Upper lobe of left lung (tissue), 6 donors: ENCODE measurements at regions not wholly inside any gene's neighbourhood (a gene's known extent, or its start where the extent isn't known, plus 50 kb on each side); places are given as distances from the start of the nearest gene placed in this dataset.

Experiments used
- ATAC-seq, 2 donors: fragments of 200-7000 bp; cut with Tn5 transposase; one replicate each; pipeline ENCODE4 v1.9.1; 2022; ENCODE audit warnings: mild to moderate bottlenecking in 2 of 2, moderate library complexity in 2 of 2; ENCODE audit not compliant: low FRiP score in 2 of 2
- DNase-seq, 2 donors: peaks; one replicate each; pipeline ENCODE4 v3.0.0-alpha.2; 2019 to 2020
- H3K27ac ChIP-seq, 4 donors: fragments of 200-600 bp; sonication (generic); one replicate each; pipeline ENCODE4 v1.5.1; 2016 to 2019
- H3K27me3 ChIP-seq, 4 donors: fragments of 200-600 bp; sonication (generic); one replicate each; pipeline ENCODE4 v1.5.1; 2017 to 2019
- H3K36me3 ChIP-seq, 4 donors: fragments of 200-600 bp; sonication (generic); one replicate each; pipeline ENCODE4 v1.5.1; 2016 to 2019
- H3K4me1 ChIP-seq, 4 donors: fragments of 200-600 bp; sonication (generic); one replicate each; pipeline ENCODE4 v1.5.1; 2018 to 2019
- H3K4me3 ChIP-seq, 4 donors: fragments of 200-600 bp; sonication (generic); one replicate each; pipeline ENCODE4 v1.5.1; 2017 to 2019; ENCODE audit warnings: mild to moderate bottlenecking in 2 of 4, moderate library complexity in 1 of 4
- H3K9me3 ChIP-seq, 4 donors: fragments of 200-600 bp; sonication (generic); one replicate each; pipeline ENCODE4 v1.5.1; 2018 to 2019
- EP300 ChIP-seq, 4 donors: sonication (generic); formaldehyde crosslinking; IDR thresholded peaks; one replicate each; pipeline ENCODE4 v1.5.1; 2017; ENCODE audit warnings: antibody characterized with exemption in 4 of 4, control low read depth in 2 of 4
- POLR2A ChIP-seq, 4 donors: fragments of 450-650 bp; IDR thresholded peaks; one replicate each; pipeline ENCODE4 v1.5.1; 2016 to 2017; ENCODE audit warnings: antibody characterized with exemption in 4 of 4, mild to moderate bottlenecking in 2 of 4
- POLR2AphosphoS5 ChIP-seq, 2 donors: sonication (generic); formaldehyde crosslinking; IDR thresholded peaks; one replicate each; pipeline ENCODE4 v1.5.1; 2017; ENCODE audit warnings: antibody characterized with exemption in 2 of 2
- whole genome bisulfite sequencing, 2 donors: methylation state at CpG; one replicate each; pipeline ENCODE4 v1.1.5; 2017 to 2018; 5-methylcytosine and 5-hydroxymethylcytosine counted together
- TF ChIP-seq, protein P1 (sequence below), 6 experiments: fragments of 450-650 bp in 4 of 6; fragments of 200-600 bp in 2 of 6; sonication (generic) in 2 of 6; IDR thresholded peaks; one replicate each; pipeline ENCODE4 v1.5.1; 2016 to 2019; ENCODE audit warnings: antibody characterized with exemption in 6 of 6
- donor health status: DM: no; HTN: no; CAD: no; lungs with moderate emphysema.
- donor health status: DM: no; HTN: yes; CAD: no; lungs with severe emphysema.

DNA sequence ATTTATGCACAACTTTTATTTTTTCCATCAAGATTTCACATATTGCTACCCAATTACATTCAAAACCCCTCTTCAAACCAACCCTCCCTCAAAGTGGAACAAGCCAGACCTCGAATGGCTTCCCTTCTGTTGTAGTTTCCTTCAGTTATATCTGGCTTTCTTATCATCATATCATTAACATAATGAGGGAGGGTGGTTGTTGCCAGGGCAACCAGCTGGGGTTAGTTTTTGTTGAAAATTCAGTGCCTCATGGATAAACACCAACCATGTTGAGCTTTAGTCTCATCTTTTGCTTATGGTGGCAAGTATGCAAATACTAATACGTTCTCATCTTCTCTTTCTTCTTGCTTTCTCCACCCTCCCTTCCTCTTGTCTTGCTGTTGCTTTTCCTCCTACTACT, 359.7 kb downstream of the CDH11 start:
- no peaks in the 10 kb centered on the region for H3K36me3 ChIP-seq
- TF ChIP-seq EP300 (IDR thresholded peaks at IDR 0.05) (no peak), POLR2A (IDR thresholded peaks at IDR 0.05) (no peak), POLR2AphosphoS5 (IDR thresholded peaks at IDR 0.05) (no peak)
- TF ChIP-seq, protein P1, sequence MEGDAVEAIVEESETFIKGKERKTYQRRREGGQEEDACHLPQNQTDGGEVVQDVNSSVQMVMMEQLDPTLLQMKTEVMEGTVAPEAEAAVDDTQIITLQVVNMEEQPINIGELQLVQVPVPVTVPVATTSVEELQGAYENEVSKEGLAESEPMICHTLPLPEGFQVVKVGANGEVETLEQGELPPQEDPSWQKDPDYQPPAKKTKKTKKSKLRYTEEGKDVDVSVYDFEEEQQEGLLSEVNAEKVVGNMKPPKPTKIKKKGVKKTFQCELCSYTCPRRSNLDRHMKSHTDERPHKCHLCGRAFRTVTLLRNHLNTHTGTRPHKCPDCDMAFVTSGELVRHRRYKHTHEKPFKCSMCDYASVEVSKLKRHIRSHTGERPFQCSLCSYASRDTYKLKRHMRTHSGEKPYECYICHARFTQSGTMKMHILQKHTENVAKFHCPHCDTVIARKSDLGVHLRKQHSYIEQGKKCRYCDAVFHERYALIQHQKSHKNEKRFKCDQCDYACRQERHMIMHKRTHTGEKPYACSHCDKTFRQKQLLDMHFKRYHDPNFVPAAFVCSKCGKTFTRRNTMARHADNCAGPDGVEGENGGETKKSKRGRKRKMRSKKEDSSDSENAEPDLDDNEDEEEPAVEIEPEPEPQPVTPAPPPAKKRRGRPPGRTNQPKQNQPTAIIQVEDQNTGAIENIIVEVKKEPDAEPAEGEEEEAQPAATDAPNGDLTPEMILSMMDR (IDR thresholded peaks at IDR 0.05) = no peak
- no peaks in the 10 kb centered on the region for H3K9me3 ChIP-seq
- ATAC-seq = no peak
- no peak overlapping the region for H3K27ac ChIP-seq
- no peaks in the 10 kb centered on the region for H3K4me1 ChIP-seq
- 61 to 71% methylated on average over 2 of the region's 2 CpGs for WGBS, 2 donors
- no peaks in the 10 kb centered on the region for H3K27me3 ChIP-seq
- H3K4me3 ChIP-seq = no peak overlapping the region
- no peak for DNase-seq

DNA sequence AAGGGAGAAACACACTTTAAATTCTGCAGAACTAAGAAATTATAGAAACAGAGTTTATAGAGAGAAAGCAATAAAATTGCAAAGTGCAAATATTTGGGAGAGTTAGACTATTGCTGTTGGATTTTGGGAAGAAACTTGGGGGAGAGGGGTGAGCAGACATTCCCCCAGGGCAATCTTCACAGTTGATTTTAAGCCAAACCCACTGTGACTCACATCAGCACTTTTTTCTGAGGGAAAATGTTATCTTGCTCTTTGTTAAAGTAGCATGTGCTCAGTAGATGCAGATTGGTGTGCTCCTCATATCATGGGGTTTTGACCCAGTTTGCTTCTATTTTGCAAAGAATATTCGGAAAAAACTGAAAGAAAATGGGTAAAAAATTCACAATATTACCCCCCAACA, 367.6 kb downstream of the CDH11 start:
- Histone ChIP-seq H3K9me3 (no peaks in the 10 kb centered on the region), H3K27ac (no peak overlapping the region), H3K36me3 (no peaks in the 10 kb centered on the region), H3K4me1 (no peaks in the 10 kb centered on the region), H3K27me3 (no peaks in the 10 kb centered on the region), H3K4me3 (no peak overlapping the region)
- DNase-seq (no peak), ATAC-seq (no peak)
- TF ChIP-seq, protein P1 (IDR thresholded peaks at IDR 0.05) = no peak
- TF ChIP-seq EP300 (IDR thresholded peaks at IDR 0.05) = no peak
- TF ChIP-seq POLR2A (IDR thresholded peaks at IDR 0.05) = no peak
- no peak for TF ChIP-seq POLR2AphosphoS5 (IDR thresholded peaks at IDR 0.05)
- WGBS, 2 donors = 82 to 83% methylated on average over 1 of the region's 1 CpG

DNA sequence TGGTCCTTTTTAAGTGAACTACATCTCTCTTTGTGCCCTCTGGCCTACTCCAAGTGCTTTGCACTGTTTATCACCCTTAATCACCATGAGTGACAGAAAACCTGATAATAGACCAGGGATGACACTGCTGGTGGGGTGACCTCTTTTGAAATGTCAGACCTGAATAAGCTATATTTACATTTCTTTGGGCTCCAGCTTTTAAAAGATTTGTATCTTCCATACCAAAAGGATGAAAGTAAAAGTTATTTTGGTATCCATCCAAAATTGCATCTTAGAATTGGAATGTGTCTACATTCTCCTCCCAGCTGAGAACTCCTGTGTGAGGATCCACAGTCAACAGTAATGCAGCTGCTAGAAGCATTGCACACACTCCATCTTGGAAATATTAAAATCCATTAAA, 370.0 kb downstream of the CDH11 start:
- no peak for DNase-seq

DNA sequence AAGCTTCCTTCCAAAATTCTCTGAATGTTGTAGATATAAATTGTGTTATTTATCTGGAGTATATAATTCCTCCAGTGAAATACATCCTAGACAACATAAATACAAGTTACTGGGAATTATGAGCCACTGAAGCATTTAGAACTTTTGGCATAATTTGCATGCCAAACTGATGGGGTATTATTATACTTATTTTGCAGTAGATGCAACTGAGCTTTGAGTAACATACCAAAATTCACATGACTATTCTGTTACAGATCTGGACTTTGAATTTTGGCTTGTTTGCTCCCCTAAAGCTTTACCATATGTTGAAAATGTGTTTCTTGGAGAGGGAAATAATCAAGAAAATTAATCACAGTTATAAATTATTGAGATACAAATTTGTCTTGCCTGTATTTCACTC, 372.5 kb downstream of the CDH11 start:
- H3K27ac ChIP-seq = no peak overlapping the region

More for the DNA sequence above, 370.0 kb downstream of the CDH11 start:
- Histone ChIP-seq H3K9me3 (no peaks in the 10 kb centered on the region), H3K4me1 (no peaks in the 10 kb centered on the region), H3K27ac (no peak overlapping the region), H3K4me3 (no peak overlapping the region), H3K27me3 (no peaks in the 10 kb centered on the region), H3K36me3 (no peaks in the 10 kb centered on the region)
- no peak for ATAC-seq
- TF ChIP-seq EP300 (IDR thresholded peaks at IDR 0.05) (no peak), POLR2AphosphoS5 (IDR thresholded peaks at IDR 0.05) (no peak), POLR2A (IDR thresholded peaks at IDR 0.05) (no peak)
- TF ChIP-seq, protein P1 (IDR thresholded peaks at IDR 0.05) = no peak

More for the DNA sequence above, 372.5 kb downstream of the CDH11 start:
- no peak for TF ChIP-seq POLR2AphosphoS5 (IDR thresholded peaks at IDR 0.05)
- TF ChIP-seq, protein P1 (IDR thresholded peaks at IDR 0.05) = no peak
- TF ChIP-seq EP300 (IDR thresholded peaks at IDR 0.05) = no peak
- no peak for TF ChIP-seq POLR2A (IDR thresholded peaks at IDR 0.05)
- Histone ChIP-seq H3K27me3 (no peaks in the 10 kb centered on the region), H3K4me1 (peaks cover 0 to 3% (median 0%) of the 10 kb centered on the region in 4 donors), H3K9me3 (no peaks in the 10 kb centered on the region), H3K4me3 (no peak overlapping the region), H3K36me3 (no peaks in the 10 kb centered on the region)
- no peak for DNase-seq
- no peak for ATAC-seq
